HCT116 (cell line): ENCODE measurements at regions not wholly inside any gene's neighbourhood (a gene's known extent, or its start where the extent isn't known, plus 50 kb on each side); places are given as distances from the start of the nearest gene placed in this dataset.

Experiments used
- ATAC-seq: fragments of 200-7000 bp; cut with Tn5 transposase; 2 replicates; pipeline ENCODE4 v1.9.1; 2020; ENCODE audit warnings: mild to moderate bottlenecking, moderate library complexity
- BruUV-seq: library from RNA; stranded (reverse); fragments of 400-500 nt; replicated peaks from 2 replicates; lab custom pipeline; 2021; lab: Mats Ljungman, UMichigan
- CTCF ChIA-PET: fragments of 300-600 bp; sonication (Branson Sonifier 250); formaldehyde crosslinking; loops from one replicate; lab custom pipeline; 2021; ENCODE audit warnings: antibody characterized with exemption; lab: Charles Lee
- POLR2A ChIA-PET: fragments of 300-600, 350-600 bp; sonication (Branson Sonifier 250); formaldehyde crosslinking; loops from one replicate; lab custom pipeline; 2021; ENCODE audit warnings: antibody characterized with exemption; lab: Charles Lee
- RAD21 ChIA-PET, 2 experiments: fragments of 300-600 bp; sonication (Branson Sonifier 250); formaldehyde crosslinking; loops; one replicate each; lab custom pipeline; 2023; ENCODE audit warnings: low total read pairs in 2 of 2; ENCODE audit not compliant: uncharacterized antibody in 2 of 2, unreplicated experiment in 2 of 2, low non-redundant PET in 1 of 2; lab: Charles Lee
- DNase-seq: peaks from one replicate; pipeline ENCODE4 v3.0.0-alpha.2; 2010; ENCODE audit warnings: low read depth, low spot score
- H2AFZ ChIP-seq: fragments of 200-600 bp; shearing (Covaris generic), sonication (generic); 2 replicates; pipeline ENCODE4 v1.6.1; 2017; ENCODE audit warnings: low read depth, mixed run types, mixed read lengths, antibody characterized with exemption, low read length; ENCODE audit not compliant: poor library complexity, severe bottlenecking
- H3K27ac ChIP-seq: 2 replicates; pipeline ENCODE4 v1.5.1; 2012; ENCODE audit warnings: low read depth, low read length
- H3K27me3 ChIP-seq: fragments of 200-600 bp; sonication (generic); 2 replicates; pipeline ENCODE4 v1.6.1; 2016; ENCODE audit warnings: mixed run types, low read length, mixed read lengths; ENCODE audit not compliant: insufficient read depth
- H3K36me3 ChIP-seq, 2 experiments: fragments of 200-500 bp in 1 of 2; fragments of 200-600 bp in 1 of 2; sonication (Bioruptor generic) in 1 of 2; sonication (generic) in 1 of 2; 2 replicates each; pipeline versions ENCODE4 v1.5.1 to v1.6.1; 2014 to 2016; ENCODE audit warnings: low read length in 2 of 2, inconsistent platforms in 1 of 2, mixed read lengths in 1 of 2, mixed run types in 1 of 2; ENCODE audit not compliant: insufficient read depth in 2 of 2, control insufficient read depth in 1 of 2
- H3K4me1 ChIP-seq, 2 experiments: fragments of 200-600 bp in 1 of 2; sonication (generic) in 1 of 2; 2 replicates each; pipeline versions ENCODE4 v1.5.1 to v1.6.1; 2012 to 2017; ENCODE audit warnings: low read length in 2 of 2, inconsistent platforms in 1 of 2, mild to moderate bottlenecking in 1 of 2, mixed read lengths in 1 of 2, mixed run types in 1 of 2, moderate library complexity in 1 of 2; ENCODE audit not compliant: insufficient read depth in 2 of 2, control insufficient read depth in 1 of 2
- H3K4me2 ChIP-seq: fragments of 200-600 bp; sonication (generic); 2 replicates; pipeline ENCODE4 v1.6.1; 2017; ENCODE audit warnings: mixed run types, low read length, mixed read lengths
- H3K4me3 ChIP-seq, 2 experiments: fragments of 200-600 bp in 1 of 2; sonication (generic) in 1 of 2; replicated peaks in 1 of 2; 2 replicates each; pipeline ENCODE4 v1.5.1; 2011 to 2016; ENCODE audit warnings: low read length in 2 of 2, control low read depth in 1 of 2, low read depth in 1 of 2, mild to moderate bottlenecking in 1 of 2, mixed read lengths in 1 of 2, mixed run types in 1 of 2
- H3K79me2 ChIP-seq: fragments of 200-600 bp; sonication (generic); 2 replicates; pipeline ENCODE4 v1.6.1; 2017; ENCODE audit warnings: mild to moderate bottlenecking, mixed run types, low read length, moderate library complexity, mixed read lengths; ENCODE audit not compliant: insufficient read depth
- H3K9ac ChIP-seq: fragments of 200-600 bp; sonication (generic); 2 replicates; pipeline ENCODE4 v1.6.1; 2016; ENCODE audit warnings: low read length, mixed read lengths
- H3K9me2 ChIP-seq: fragments of 200-600 bp; sonication (generic), shearing (Covaris generic); 2 replicates; pipeline ENCODE4 v1.6.1; 2017; ENCODE audit warnings: mixed run types, mild to moderate bottlenecking, moderate library complexity; ENCODE audit not compliant: insufficient read depth
- H3K9me3 ChIP-seq, 2 experiments: fragments of 200-500 bp in 1 of 2; fragments of 200-600 bp in 1 of 2; sonication (Bioruptor generic) in 1 of 2; sonication (generic) in 1 of 2; 2 replicates each; pipeline ENCODE4 v1.6.1; 2014 to 2017; ENCODE audit warnings: low read length in 2 of 2, mixed read lengths in 2 of 2, inconsistent platforms in 1 of 2, low read depth in 1 of 2, mild to moderate bottlenecking in 1 of 2, mixed run types in 1 of 2, moderate library complexity in 1 of 2; ENCODE audit not compliant: control insufficient read depth in 1 of 2, insufficient read depth in 1 of 2
- H4K20me1 ChIP-seq: fragments of 200-600 bp; sonication (generic), shearing (Covaris generic); 2 replicates; pipeline ENCODE4 v1.6.1; 2017; ENCODE audit warnings: mixed run types, mild to moderate bottlenecking, moderate library complexity; ENCODE audit not compliant: insufficient read depth
- ATF3 ChIP-seq: IDR thresholded peaks from 2 replicates; pipeline ENCODE4 v1.6.1; 2012
- CBX3 ChIP-seq: IDR thresholded peaks from 2 replicates; pipeline ENCODE4 v1.6.1; 2012; ENCODE audit warnings: low read depth
- CEBPB ChIP-seq: IDR thresholded peaks from 2 replicates; pipeline ENCODE4 v1.6.1; 2012; ENCODE audit warnings: low read depth
- EGR1 ChIP-seq: IDR thresholded peaks from 2 replicates; pipeline ENCODE4 v1.6.1; 2012; ENCODE audit warnings: low read depth
- ELF1 ChIP-seq: IDR thresholded peaks from 2 replicates; pipeline ENCODE4 v1.6.1; 2012; ENCODE audit warnings: low read depth, borderline replicate concordance
- EZH2 ChIP-seq: fragments of 200-600 bp; sonication (generic); IDR thresholded peaks from 2 replicates; pipeline ENCODE4 v1.6.1; 2017; ENCODE audit warnings: antibody characterized with exemption, mixed run types
- EZH2phosphoT487 ChIP-seq: fragments of 200-600 bp; IDR thresholded peaks from 2 replicates; pipeline ENCODE4 v1.6.1; 2018; ENCODE audit warnings: antibody characterized with exemption, borderline replicate concordance
- FOSL1 ChIP-seq: IDR thresholded peaks from 2 replicates; pipeline ENCODE4 v1.6.1; 2012; ENCODE audit warnings: low read depth
- MAX ChIP-seq: IDR thresholded peaks from 2 replicates; pipeline ENCODE4 v1.6.1; 2012
- POLR2A ChIP-seq: IDR thresholded peaks from 2 replicates; pipeline ENCODE4 v1.7.0; 2011; ENCODE audit warnings: borderline replicate concordance; ENCODE audit not compliant: insufficient read depth, insufficient read length; ENCODE audit errors: extremely low read depth
- POLR2AphosphoS5 ChIP-seq: IDR thresholded peaks from 2 replicates; pipeline ENCODE4 v1.6.1; 2011; ENCODE audit warnings: mild to moderate bottlenecking, low read depth, low read length, moderate library complexity
- RAD21 ChIP-seq: IDR thresholded peaks from 2 replicates; pipeline ENCODE4 v1.6.1; 2012; ENCODE audit warnings: low read depth, mild to moderate bottlenecking
- REST ChIP-seq: IDR thresholded peaks from 2 replicates; pipeline ENCODE4 v1.6.1; 2012; ENCODE audit warnings: low read depth
- SIN3A ChIP-seq: IDR thresholded peaks from 2 replicates; pipeline ENCODE4 v1.6.1; 2012; ENCODE audit warnings: low read depth
- SP1 ChIP-seq: IDR thresholded peaks from 2 replicates; pipeline ENCODE4 v1.6.1; 2012; ENCODE audit warnings: low read depth
- TCF7L2 ChIP-seq: IDR thresholded peaks from 2 replicates; pipeline ENCODE4 v1.7.0; 2011; ENCODE audit warnings: borderline replicate concordance, inconsistent platforms; ENCODE audit not compliant: insufficient read depth, insufficient read length; ENCODE audit errors: extremely low read depth
- ZBTB33 ChIP-seq: IDR thresholded peaks from 2 replicates; pipeline ENCODE4 v1.6.1; 2011; ENCODE audit warnings: mild to moderate bottlenecking, low read length, moderate library complexity; ENCODE audit not compliant: insufficient replicate concordance; ENCODE audit errors: extremely low read depth
- ZFX ChIP-seq: fragments of 450-650 bp; IDR thresholded peaks from 2 replicates; pipeline ENCODE4 v1.6.1; 2017
- ZNF274 ChIP-seq: fragments of 200-500 bp; sonication (Bioruptor generic); IDR thresholded peaks from 2 replicates; pipeline ENCODE4 v1.6.1; 2014; ENCODE audit warnings: mild to moderate bottlenecking, low read depth, low read length, inconsistent platforms
- intact Hi-C: fragments of 100-400 bp; cut with micrococcal nuclease; formaldehyde crosslinking; loops from 2 replicates; pipeline ENCODE4 v1.10.0; 2022

GRCh38 chr17:55661256-55661758, 61.4 kb downstream of the TMEM100 start:
- no peaks in the 10 kb centered on the region for H3K9me2 ChIP-seq
- no peak for TF ChIP-seq ELF1
- no peak for TF ChIP-seq TCF7L2
- TF ChIP-seq EZH2 = no peak
- TF ChIP-seq SIN3A = no peak
- TF ChIP-seq CBX3 = no peak
- no peak for TF ChIP-seq SP1
- TF ChIP-seq FOSL1 = no peak
- TF ChIP-seq EGR1 = no peak
- TF ChIP-seq ATF3 = no peak
- no peak for TF ChIP-seq ZNF274
- TF ChIP-seq POLR2A = no peak
- no peak for TF ChIP-seq POLR2AphosphoS5
- TF ChIP-seq ZBTB33 = no peak
- no peak for TF ChIP-seq RAD21
- no peak for TF ChIP-seq CEBPB
- TF ChIP-seq ZFX = no peak
- TF ChIP-seq EZH2phosphoT487 = no peak
- no peak for TF ChIP-seq MAX
- no peak for TF ChIP-seq REST
- TF ChIP-seq, all 23 proteins: peak for 0
- intact Hi-C loops = no loop called here
- ATAC-seq = no peak
- RAD21 ChIA-PET = no interaction called here
- Histone ChIP-seq H3K27me3 (peaks cover 94% of the 10 kb centered on the region), H4K20me1 (no peaks in the 10 kb centered on the region), H3K4me1 (no peaks in the 10 kb centered on the region), H3K36me3 (no peaks in the 10 kb centered on the region), H3K79me2 (no peaks in the 10 kb centered on the region), H3K9ac (no peak overlapping the region), H3K27ac (no peak overlapping the region), H3K4me2 (no peak overlapping the region), H3K9me3 (no peaks in the 10 kb centered on the region), H3K4me3 (no peak overlapping the region), H2AFZ (no peak overlapping the region)
- BruUV-seq = no TSS peak
- no peak for DNase-seq
- CTCF ChIA-PET = no interaction called here
- POLR2A ChIA-PET = no interaction called here
